ENCODE measurements at regions not wholly inside any gene's neighbourhood (a gene's known extent, or its start where the extent isn't known, plus 50 kb on each side); places are given as distances from the start of the nearest gene placed in this dataset.

- no TSS peak for BruUV-seq (replicated peaks)
- Histone ChIP-seq H3K4me1 (ENCODE audit: control insufficient read depth, insufficient read depth, low read length) (peaks cover 7% of the 10 kb centered on the region), H3K4me2 (ENCODE audit: control insufficient read depth, insufficient read depth) (no peak overlapping the region), H3K27me3 (replicated peaks in 1 of 2; ENCODE audit: control insufficient read depth in 2 of 2, insufficient read depth in 2 of 2, low read length in 1 of 2) (no peaks in the 10 kb centered on the region), H3K36me3 (ENCODE audit: control insufficient read depth in 2 of 2, insufficient read depth in 2 of 2, low read length in 1 of 2) (no peaks in the 10 kb centered on the region), H3K4me3 (no peak overlapping the region), H3K9ac (ENCODE audit: control insufficient read depth, insufficient read depth, low read length) (no peak overlapping the region), H3K9me3 (replicated peaks; ENCODE audit: control insufficient read depth, insufficient read depth, low read length) (no peaks in the 10 kb centered on the region; the same call in 1 of the 3 replicates), H3K79me2 (ENCODE audit: control insufficient read depth, insufficient read depth, low read length) (no peaks in the 10 kb centered on the region), H2AFZ (ENCODE audit: control insufficient read depth, low read depth, low read length) (no peak overlapping the region), H3K27ac (ENCODE audit: control insufficient read depth, insufficient read depth) (no peak overlapping the region), H4K20me1 (ENCODE audit: control insufficient read depth, insufficient read depth) (no peaks in the 10 kb centered on the region)
- ChIA-PET RAD21 (ENCODE audit: unreplicated experiment) (interaction anchor here (0.7 kb wide), 1 partner anchor 223 kb away, joined by 3 read pairs; no protein-coding TSS in a partner anchor), POLR2A (no interaction called here), CTCF (interaction anchor here (1.5 kb wide), 1 partner anchor 233 kb away, joined by 3 read pairs; no protein-coding TSS in a partner anchor), SMC1A (ENCODE audit: uncharacterized antibody, unreplicated experiment) (interaction anchor here (0.6 to 1.4 kb wide), 3 partner anchors 17 to 239 kb away, joined by 3 to 4 read pairs (median 3); no protein-coding TSS in a partner anchor)
- intact Hi-C loops (cut with micrococcal nuclease; ENCODE audit: unreplicated experiment), result loop anchor here (10.0 kb wide), 1 partner anchor 375 kb away; no protein-coding TSS in a partner anchor
- ATAC-seq, result peak; percentile 26; the same call in 2 of the 3 replicates
- no peak for DNase-seq (ENCODE audit: low read depth, low spot score)
- TF ChIP-seq MTA3 (IDR thresholded peaks at IDR 0.05; ENCODE audit: borderline replicate concordance, low read length) (no peak), YBX1 (IDR thresholded peaks at IDR 0.05) (no peak)
- FAIRE-seq, result no peak
- in situ Hi-C loops (cut with MboI), result no loop called here
These were observed 226.5 kb downstream of the FOXO1 start for GRCh38 chr13:40439928-40440327.

- in situ Hi-C loops (cut with MboI), result no loop called here
- no peak for TF ChIP-seq EGR1 (IDR thresholded peaks at IDR 0.05; ENCODE audit: borderline replicate concordance in 1 of 2, low read depth in 2 of 2, low read length in 2 of 2)
- TF ChIP-seq HCFC1 (IDR thresholded peaks at IDR 0.05; ENCODE audit: low read length), result no peak
- no peak for TF ChIP-seq NBN (IDR thresholded peaks at IDR 0.05)
- TF ChIP-seq MXI1 (IDR thresholded peaks at IDR 0.05; ENCODE audit: low read depth, low read length), result no peak
- TF ChIP-seq IKZF2 (IDR thresholded peaks at IDR 0.05), result no peak
- TF ChIP-seq SMAD5 (IDR thresholded peaks at IDR 0.05; ENCODE audit: low read depth), result no peak
- no peak for TF ChIP-seq SIX5 (IDR thresholded peaks at IDR 0.05; ENCODE audit: low read depth, low read length, severe bottlenecking)
- TF ChIP-seq HSF1 (IDR thresholded peaks at IDR 0.05; ENCODE audit: low read depth, low read length), result no peak
- no peak for TF ChIP-seq SMC3 (IDR thresholded peaks at IDR 0.05; ENCODE audit: borderline replicate concordance, low read length)
- TF ChIP-seq ZBTB40 (IDR thresholded peaks at IDR 0.05; ENCODE audit: borderline replicate concordance), result no peak
These were observed 225.2 kb downstream of the FOXO1 start for GRCh38 chr13:40440990-40441820.

More at GRCh38 chr13:40440990-40441820, 225.2 kb downstream of the FOXO1 start:
- no peak for FAIRE-seq
- no peak for ATAC-seq
- Histone ChIP-seq H3K4me2 (ENCODE audit: control insufficient read depth, insufficient read depth) (no peak overlapping the region), H2AFZ (ENCODE audit: control insufficient read depth, low read depth, low read length) (no peak overlapping the region), H3K4me1 (ENCODE audit: control insufficient read depth, insufficient read depth, low read length) (peaks cover 9% of the 10 kb centered on the region), H3K36me3 (ENCODE audit: control insufficient read depth in 2 of 2, insufficient read depth in 2 of 2, low read length in 1 of 2) (no peaks in the 10 kb centered on the region), H3K27me3 (replicated peaks in 1 of 2; ENCODE audit: control insufficient read depth in 2 of 2, insufficient read depth in 2 of 2, low read length in 1 of 2) (no peaks in the 10 kb centered on the region), H3K9ac (ENCODE audit: control insufficient read depth, insufficient read depth, low read length) (no peak overlapping the region), H3K27ac (ENCODE audit: control insufficient read depth, insufficient read depth) (no peak overlapping the region), H4K20me1 (ENCODE audit: control insufficient read depth, insufficient read depth) (no peaks in the 10 kb centered on the region), H3K4me3 (no peak overlapping the region), H3K9me3 (replicated peaks; ENCODE audit: control insufficient read depth, insufficient read depth, low read length) (no peaks in the 10 kb centered on the region; the same call in 1 of the 3 replicates), H3K79me2 (ENCODE audit: control insufficient read depth, insufficient read depth, low read length) (no peaks in the 10 kb centered on the region)
- 91% methylated on average over 9 of the region's 9 CpGs for WGBS (ENCODE audit: insufficient coverage, insufficient replicate concordance, low lambda C conversion rate, missing lambda C conversion rate)
- SMC1A ChIA-PET (ENCODE audit: uncharacterized antibody, unreplicated experiment), result no interaction called here
- BruUV-seq (replicated peaks), result no TSS peak
- CTCF ChIA-PET, result interaction anchor here (1.5 kb wide), 1 partner anchor 232 kb away, joined by 3 read pairs; no protein-coding TSS in a partner anchor
- no peak for DNase-seq (ENCODE audit: low read depth, low spot score)
- RAD21 ChIA-PET (ENCODE audit: unreplicated experiment), result no interaction called here
- intact Hi-C loops (cut with micrococcal nuclease; ENCODE audit: unreplicated experiment), result loop anchor here (10.0 kb wide), 1 partner anchor 376 kb away; no protein-coding TSS in a partner anchor
- POLR2A ChIA-PET, result no interaction called here
